VCaP (cell line): ENCODE measurements at regions not wholly inside any gene's neighbourhood (a gene's known extent, or its start where the extent isn't known, plus 50 kb on each side); places are given as distances from the start of the nearest gene placed in this dataset.

ENCODE experiments used
- H3K27ac ChIP-seq: fragments of 450-650 bp; 2 replicates; pipeline ENCODE4 v1.5.1; 2017
- TF ChIP-seq, protein P1 (sequence below): fragments of 450-650 bp; conservative IDR thresholded peaks from 2 replicates; pipeline ENCODE4 v1.5.1; 2017; ENCODE audit warnings: mild to moderate bottlenecking, moderate library complexity

DNA sequence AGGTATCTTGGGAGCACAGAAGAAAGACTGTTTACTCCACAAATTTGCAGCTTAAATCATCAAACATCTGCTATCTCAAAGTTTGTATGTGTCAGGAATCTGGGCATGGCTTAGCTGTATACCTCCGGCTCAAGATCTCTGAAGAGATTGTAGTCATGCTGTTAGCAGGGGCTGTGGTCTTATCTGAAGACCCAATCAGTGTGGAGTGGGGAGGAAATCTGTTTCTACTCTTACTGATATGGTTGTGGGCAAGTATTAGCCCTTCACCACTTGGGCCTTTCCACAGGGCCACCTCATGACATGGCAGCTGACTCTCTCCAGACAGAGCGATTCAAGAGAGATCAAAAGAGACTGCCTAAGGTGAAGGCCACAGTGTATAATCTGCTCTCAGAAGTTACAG, 438.7 kb downstream of the KIF2B start:
- TF ChIP-seq, protein P1, sequence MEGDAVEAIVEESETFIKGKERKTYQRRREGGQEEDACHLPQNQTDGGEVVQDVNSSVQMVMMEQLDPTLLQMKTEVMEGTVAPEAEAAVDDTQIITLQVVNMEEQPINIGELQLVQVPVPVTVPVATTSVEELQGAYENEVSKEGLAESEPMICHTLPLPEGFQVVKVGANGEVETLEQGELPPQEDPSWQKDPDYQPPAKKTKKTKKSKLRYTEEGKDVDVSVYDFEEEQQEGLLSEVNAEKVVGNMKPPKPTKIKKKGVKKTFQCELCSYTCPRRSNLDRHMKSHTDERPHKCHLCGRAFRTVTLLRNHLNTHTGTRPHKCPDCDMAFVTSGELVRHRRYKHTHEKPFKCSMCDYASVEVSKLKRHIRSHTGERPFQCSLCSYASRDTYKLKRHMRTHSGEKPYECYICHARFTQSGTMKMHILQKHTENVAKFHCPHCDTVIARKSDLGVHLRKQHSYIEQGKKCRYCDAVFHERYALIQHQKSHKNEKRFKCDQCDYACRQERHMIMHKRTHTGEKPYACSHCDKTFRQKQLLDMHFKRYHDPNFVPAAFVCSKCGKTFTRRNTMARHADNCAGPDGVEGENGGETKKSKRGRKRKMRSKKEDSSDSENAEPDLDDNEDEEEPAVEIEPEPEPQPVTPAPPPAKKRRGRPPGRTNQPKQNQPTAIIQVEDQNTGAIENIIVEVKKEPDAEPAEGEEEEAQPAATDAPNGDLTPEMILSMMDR = no peak
- no peak overlapping the region for H3K27ac ChIP-seq

DNA sequence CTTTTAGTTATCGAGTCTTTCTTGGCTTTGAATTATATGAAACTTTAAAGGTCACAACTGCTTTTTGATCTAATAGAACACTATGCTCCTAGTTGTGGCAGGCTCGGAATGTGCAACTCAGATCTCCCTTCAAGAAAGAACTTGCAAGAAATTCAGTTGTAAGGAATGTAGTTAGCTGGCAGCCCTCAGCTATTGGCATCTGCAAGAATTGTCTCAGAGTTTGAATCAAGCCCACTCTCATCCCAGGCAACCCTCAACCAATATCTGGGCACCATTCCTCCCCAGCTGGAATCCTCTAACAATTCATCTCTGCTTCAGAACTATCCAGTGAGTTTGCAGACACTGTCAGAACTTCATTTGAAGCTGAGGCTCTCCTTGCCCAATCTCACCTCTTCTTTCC, 447.2 kb downstream of the KIF2B start:
- no peak overlapping the region for H3K27ac ChIP-seq
- TF ChIP-seq, protein P1 = no peak

DNA sequence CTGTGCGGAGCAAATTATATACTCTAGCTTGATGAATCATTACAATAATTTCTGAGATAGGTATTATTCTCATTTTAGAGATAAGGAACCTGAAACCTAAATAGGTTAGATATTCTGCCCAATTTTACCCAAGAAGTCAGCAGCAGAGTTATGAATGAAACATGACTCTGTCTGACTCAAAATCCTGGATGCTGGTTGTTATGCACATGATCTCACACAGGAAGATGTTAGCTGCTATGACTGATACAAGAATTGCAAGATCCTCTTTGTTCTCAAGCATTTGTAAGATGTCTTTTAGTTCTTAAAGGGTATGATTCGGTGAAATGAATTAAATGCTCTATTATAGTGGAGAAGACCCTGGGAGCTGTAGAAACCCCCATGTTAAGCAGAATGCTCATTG, 447.8 kb downstream of the KIF2B start:
- H3K27ac ChIP-seq = no peak overlapping the region
- TF ChIP-seq, protein P1 = no peak

DNA sequence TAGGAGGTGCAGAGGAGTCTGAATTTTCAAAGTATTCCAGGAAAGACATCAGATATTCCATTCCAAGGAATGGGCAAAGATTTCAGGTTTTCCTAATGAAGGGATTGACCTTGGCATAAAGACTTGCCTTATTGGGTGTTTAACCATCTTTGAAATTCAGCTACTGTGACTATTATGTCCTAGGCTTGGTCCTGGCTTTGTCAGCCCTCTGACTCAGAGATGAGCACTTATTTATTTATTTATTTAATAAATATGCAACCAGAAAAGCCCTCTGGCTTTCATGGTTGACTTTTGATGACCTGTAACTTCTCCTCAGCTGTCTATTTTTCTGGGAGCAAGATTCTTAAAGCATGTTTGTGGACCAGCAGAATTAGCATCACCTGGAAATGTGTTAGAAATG, 455.1 kb downstream of the KIF2B start:
- no peak overlapping the region for H3K27ac ChIP-seq
- TF ChIP-seq, protein P1 = no peak

DNA sequence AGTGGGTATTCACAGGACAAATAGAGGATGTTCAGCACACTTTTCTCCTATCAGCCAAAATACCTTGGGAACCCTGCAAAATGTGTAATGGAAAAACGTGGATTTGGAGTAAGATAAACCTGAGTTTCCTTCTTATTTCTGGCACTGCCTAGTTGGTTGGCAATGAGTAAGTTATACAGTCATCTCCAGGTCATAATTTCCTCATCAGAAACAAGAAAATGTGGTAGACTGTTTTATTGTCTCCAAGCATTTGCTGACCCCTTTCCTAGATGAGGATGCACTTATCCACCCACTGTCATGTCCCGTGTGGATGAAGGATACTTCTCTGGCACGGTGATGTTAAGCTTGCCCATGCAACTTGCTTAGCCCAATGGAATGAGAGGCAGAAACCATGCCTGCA, 458.0 kb downstream of the KIF2B start:
- TF ChIP-seq, protein P1 = no peak

DNA sequence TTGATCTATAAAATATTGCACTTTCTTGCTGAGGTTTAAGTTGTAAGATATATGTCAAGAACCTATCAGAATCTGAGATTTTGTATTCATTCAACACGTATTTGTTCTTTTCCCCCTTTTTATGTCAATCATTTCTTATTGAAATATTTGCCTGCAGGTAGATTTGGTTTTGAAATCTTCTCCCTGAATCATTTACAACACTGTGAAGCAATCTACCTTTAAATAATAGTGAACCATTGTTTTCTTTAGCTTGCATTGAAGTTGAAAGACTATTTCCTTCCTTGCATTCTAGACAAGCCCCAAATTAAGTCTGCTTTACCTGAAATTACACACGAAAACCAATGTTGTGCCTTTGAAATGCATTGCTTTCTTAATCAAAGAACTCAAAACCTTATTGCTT, 460.2 kb downstream of the KIF2B start:
- no peak overlapping the region for H3K27ac ChIP-seq
- TF ChIP-seq, protein P1 = no peak

More for the DNA sequence above, 458.0 kb downstream of the KIF2B start:
- no peak overlapping the region for H3K27ac ChIP-seq

DNA sequence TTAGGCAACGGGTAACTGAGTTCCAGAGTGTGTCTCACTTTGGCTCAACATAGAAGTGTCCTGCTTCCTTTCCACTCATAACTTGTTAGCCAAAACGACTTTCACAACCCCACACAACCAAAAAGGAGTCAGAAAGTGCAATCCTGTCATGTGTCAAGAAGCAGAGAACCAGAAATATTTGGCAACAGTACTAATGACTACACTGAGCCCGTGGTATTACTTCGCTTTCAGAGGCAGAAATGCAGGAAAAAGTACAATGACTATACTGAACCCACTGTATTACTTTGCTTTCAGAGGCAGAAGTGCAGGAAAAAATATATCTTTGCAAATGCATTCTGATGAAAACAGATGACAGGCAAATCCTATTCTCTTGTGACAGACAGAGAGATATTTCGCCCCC, 484.6 kb downstream of the KIF2B start:
- no peak overlapping the region for H3K27ac ChIP-seq
- TF ChIP-seq, protein P1 = no peak

DNA sequence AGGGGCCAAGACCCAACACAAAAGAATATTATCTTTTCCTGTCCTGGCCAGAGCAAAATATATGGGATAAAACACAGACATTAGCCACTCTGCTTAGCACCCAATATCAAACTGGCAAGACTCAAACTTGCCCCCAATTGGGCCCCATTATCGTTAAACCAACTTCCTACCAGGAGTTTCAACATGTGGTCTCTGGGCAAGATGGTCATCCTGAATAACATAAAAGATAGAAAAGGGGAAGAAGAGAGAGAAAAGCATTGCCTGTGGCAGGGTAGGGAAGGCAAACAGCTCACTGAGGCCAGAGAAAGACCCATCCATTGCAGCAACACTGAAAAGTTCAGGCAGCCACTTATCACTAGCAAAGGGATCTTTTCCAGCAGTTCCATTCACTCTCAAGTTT, 502.1 kb downstream of the KIF2B start:
- H3K27ac ChIP-seq = no peak overlapping the region
- TF ChIP-seq, protein P1 = no peak
